CD4-positive, alpha-beta T cell treated with Interleukin-15 for 1 hour (primary cell): ENCODE measurements at regions not wholly inside any gene's neighbourhood (a gene's known extent, or its start where the extent isn't known, plus 50 kb on each side); places are given as distances from the start of the nearest gene placed in this dataset.
"Not testable (repeated sequence)": the region's sequence is repeated elsewhere in the genome, so short reads cannot be mapped to it uniquely, and the experiment has no call there.

Source experiments
- DNase-seq: peaks from one replicate; pipeline ENCODE4 v3.0.0-alpha.2; 2020

GRCh38 chr7:65749518-65749917 lies 123.4 kb upstream of the VKORC1L1 start:
- DNase-seq: no peak

- DNase-seq: peak; percentile 85
Measured at GRCh38 chr7:65750511-65751344, 122.1 kb upstream of the VKORC1L1 start.

GRCh38 chr7:65754070-65754469 lies 118.8 kb upstream of the VKORC1L1 start:
- not testable (repeated sequence) for DNase-seq

- DNase-seq: not testable (repeated sequence)
Measured at GRCh38 chr7:65758991-65759390, 113.9 kb upstream of the VKORC1L1 start.

- DNase-seq: not testable (repeated sequence)
Measured at GRCh38 chr7:65762712-65763111, 110.2 kb upstream of the VKORC1L1 start.

GRCh38 chr7:65763114-65763513 lies 109.8 kb upstream of the VKORC1L1 start:
- not testable (repeated sequence) for DNase-seq

- peak; percentile 97 for DNase-seq
Measured at GRCh38 chr7:65770473-65771225, 102.2 kb upstream of the VKORC1L1 start.

GRCh38 chr7:65771226-65771569 lies 101.7 kb upstream of the VKORC1L1 start:
- DNase-seq: not testable (repeated sequence)

GRCh38 chr7:65776677-65777076 lies 96.2 kb upstream of the VKORC1L1 start:
- not testable (repeated sequence) for DNase-seq

- DNase-seq: not testable (repeated sequence)
Measured at GRCh38 chr7:65789943-65790342, 82.9 kb upstream of the VKORC1L1 start.

GRCh38 chr7:65791788-65792187 lies 81.1 kb upstream of the VKORC1L1 start:
- DNase-seq: not testable (repeated sequence)

GRCh38 chr7:65792726-65793125 lies 80.1 kb upstream of the VKORC1L1 start:
- not testable (repeated sequence) for DNase-seq

- DNase-seq: not testable (repeated sequence)
Measured at GRCh38 chr7:65794671-65795391, 78.0 kb upstream of the VKORC1L1 start.

- DNase-seq: not testable (repeated sequence)
Measured at GRCh38 chr7:65795392-65795716, 77.5 kb upstream of the VKORC1L1 start.

- DNase-seq: no peak
Measured at GRCh38 chr7:65796205-65796604, 76.7 kb upstream of the VKORC1L1 start.

GRCh38 chr7:65797086-65797485 lies 75.8 kb upstream of the VKORC1L1 start:
- DNase-seq: not testable (repeated sequence)

- DNase-seq: not testable (repeated sequence)
Measured at GRCh38 chr7:65797566-65797965, 75.3 kb upstream of the VKORC1L1 start.

- DNase-seq: no peak
Measured at GRCh38 chr7:65798111-65799075, 74.5 kb upstream of the VKORC1L1 start.

GRCh38 chr7:65800191-65800590 lies 72.7 kb upstream of the VKORC1L1 start:
- DNase-seq: not testable (repeated sequence)

GRCh38 chr7:65800890-65801341 lies 72.0 kb upstream of the VKORC1L1 start:
- no peak for DNase-seq

- DNase-seq: no peak
Measured at GRCh38 chr7:65804887-65805286, 68.0 kb upstream of the VKORC1L1 start.

- DNase-seq: not testable (repeated sequence)
Measured at GRCh38 chr7:65807067-65807466, 65.8 kb upstream of the VKORC1L1 start.
